ENCODE measurements at regions not wholly inside any gene's neighbourhood (a gene's known extent, or its start where the extent isn't known, plus 50 kb on each side); places are given as distances from the start of the nearest gene placed in this dataset.

DNA sequence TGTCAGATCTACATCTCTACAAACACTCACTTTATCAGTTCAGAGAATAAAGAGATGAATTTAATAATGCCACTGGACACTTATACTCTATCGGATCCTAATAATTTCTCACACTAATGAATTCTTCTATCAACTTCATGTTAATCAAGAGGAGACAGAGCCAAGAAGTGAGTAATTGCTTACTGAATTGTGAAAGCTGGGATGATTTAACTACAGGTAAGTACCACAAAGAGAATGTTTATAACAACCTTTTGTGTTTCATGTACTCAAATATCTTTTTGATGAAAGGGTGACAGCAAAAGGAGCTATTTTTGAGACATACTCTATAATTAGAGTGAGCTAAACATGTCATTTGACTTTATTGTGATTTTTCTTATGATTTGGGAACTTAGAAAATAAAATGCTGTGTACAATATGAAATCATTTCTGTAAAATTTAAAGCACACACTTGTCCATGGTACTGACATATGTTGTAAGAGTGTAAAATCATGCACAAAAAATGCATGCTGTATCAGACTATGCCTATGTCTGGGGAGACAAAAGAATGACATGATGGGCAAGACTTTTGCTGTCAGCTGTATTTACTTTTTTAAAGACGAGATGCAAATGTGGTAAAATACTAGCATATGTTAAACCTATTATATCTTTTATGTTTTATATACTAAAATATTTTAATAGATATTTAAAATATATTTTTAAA, 361.2 kb downstream of the CCER1 start:
- POLR2A ChIA-PET (ENCODE audit: low non-redundant PET), result no interaction called here
- CTCF ChIA-PET, result interaction anchor here (0.7 kb wide), 2 partner anchors 256 to 629 kb away, joined by 3 read pairs; no protein-coding TSS in a partner anchor
- DNase-seq (ENCODE audit: low spot score), result no peak
- H3K27ac ChIP-seq, result no peak overlapping the region
- TF ChIP-seq, protein P1, sequence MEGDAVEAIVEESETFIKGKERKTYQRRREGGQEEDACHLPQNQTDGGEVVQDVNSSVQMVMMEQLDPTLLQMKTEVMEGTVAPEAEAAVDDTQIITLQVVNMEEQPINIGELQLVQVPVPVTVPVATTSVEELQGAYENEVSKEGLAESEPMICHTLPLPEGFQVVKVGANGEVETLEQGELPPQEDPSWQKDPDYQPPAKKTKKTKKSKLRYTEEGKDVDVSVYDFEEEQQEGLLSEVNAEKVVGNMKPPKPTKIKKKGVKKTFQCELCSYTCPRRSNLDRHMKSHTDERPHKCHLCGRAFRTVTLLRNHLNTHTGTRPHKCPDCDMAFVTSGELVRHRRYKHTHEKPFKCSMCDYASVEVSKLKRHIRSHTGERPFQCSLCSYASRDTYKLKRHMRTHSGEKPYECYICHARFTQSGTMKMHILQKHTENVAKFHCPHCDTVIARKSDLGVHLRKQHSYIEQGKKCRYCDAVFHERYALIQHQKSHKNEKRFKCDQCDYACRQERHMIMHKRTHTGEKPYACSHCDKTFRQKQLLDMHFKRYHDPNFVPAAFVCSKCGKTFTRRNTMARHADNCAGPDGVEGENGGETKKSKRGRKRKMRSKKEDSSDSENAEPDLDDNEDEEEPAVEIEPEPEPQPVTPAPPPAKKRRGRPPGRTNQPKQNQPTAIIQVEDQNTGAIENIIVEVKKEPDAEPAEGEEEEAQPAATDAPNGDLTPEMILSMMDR (conservative IDR thresholded peaks at IDR 0.05; ENCODE audit: low read depth), result no peak

DNA sequence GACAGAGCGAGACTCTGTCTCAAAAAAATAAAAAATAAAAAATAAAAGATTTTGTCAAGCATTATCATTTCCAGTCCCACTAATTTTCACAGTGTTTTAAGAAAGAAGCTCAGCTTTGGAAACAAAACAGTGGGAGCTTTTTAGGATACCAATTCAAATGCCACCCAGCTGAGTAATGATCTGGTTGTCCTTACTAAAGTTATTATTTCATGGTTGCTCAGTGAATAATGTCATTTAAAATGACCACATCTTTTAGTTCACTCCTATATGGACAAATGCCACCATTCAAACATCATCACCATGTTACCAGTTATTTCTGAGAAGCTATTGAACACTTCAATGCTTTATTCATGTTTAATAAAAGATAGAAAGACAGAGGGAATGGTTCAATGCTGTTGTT, 365.0 kb downstream of the CCER1 start:
- POLR2A ChIA-PET (ENCODE audit: low non-redundant PET), result interaction anchor here (0.5 kb wide), 1 partner anchor 880 kb away, joined by 3 read pairs; no protein-coding TSS in a partner anchor

DNA sequence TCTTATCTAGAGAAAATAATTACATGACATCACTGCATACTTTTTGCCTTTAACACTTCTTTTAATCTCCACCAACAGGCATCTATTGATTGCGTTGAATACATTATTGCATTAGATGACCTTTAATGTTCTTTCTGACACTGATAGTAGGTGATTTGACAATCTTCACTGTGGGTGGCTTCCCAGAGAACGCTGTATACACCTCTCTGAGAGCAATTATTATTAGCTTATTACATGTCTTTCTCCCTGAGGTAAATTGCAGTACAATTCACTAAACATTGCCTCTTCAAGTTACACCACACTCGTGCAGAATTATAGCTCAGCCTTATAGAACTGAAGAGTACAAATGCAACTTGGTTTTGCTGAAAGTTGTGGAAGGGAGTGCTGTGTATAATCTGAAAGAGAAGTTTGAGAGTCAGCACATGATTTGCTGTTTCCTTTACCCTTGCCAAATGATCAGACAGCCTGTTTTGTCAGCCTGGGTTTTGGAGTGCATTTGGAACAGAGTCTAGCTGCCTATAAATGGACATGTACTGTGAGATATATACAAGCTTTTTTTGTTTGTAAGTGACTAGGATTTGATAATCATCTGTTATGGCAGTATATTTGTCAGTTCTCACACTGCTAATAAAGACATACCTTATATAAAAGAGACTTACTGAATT, 369.2 kb downstream of the CCER1 start:
- TF ChIP-seq, protein P1 (conservative IDR thresholded peaks at IDR 0.05; ENCODE audit: low read depth), result no peak
- POLR2A ChIA-PET (ENCODE audit: low non-redundant PET), result no interaction called here
- no peak for DNase-seq (ENCODE audit: low spot score)
- H3K27ac ChIP-seq, result no peak overlapping the region
- CTCF ChIA-PET, result interaction anchor here (1.0 kb wide), 1 partner anchor 11 kb away, joined by 6 read pairs; no protein-coding TSS in a partner anchor

More for the DNA sequence above, 365.0 kb downstream of the CCER1 start:
- H3K27ac ChIP-seq, result no peak overlapping the region
- CTCF ChIA-PET, result no interaction called here
- DNase-seq (ENCODE audit: low spot score), result no peak
- TF ChIP-seq, protein P1 (conservative IDR thresholded peaks at IDR 0.05; ENCODE audit: low read depth), result no peak

DNA sequence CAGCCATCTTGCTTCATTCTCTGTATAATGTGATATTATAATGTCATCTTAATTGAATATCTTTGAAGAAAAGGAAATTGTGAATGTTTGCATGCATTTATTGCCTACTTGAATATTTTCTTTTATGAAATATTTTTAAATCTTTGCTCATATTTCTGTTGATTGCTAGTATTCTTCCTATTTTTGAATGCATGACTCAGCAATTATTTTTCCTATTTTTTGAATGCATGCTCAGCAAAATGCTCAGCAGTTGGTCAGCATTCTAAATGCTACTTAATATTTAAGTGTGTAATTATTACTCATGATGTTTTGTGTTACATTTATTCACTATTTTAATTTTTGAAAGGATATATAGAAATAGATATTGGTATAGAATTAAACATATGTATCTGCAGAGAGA, 378.3 kb downstream of the CCER1 start:
- ChIA-PET POLR2A (ENCODE audit: low non-redundant PET) (no interaction called here), CTCF (interaction anchor here (0.6 kb wide), 1 partner anchor 175 kb away, joined by 6 read pairs; no protein-coding TSS in a partner anchor)
- TF ChIP-seq, protein P1 (conservative IDR thresholded peaks at IDR 0.05; ENCODE audit: low read depth), result no peak
- no peak overlapping the region for H3K27ac ChIP-seq
- DNase-seq (ENCODE audit: low spot score), result no peak

DNA sequence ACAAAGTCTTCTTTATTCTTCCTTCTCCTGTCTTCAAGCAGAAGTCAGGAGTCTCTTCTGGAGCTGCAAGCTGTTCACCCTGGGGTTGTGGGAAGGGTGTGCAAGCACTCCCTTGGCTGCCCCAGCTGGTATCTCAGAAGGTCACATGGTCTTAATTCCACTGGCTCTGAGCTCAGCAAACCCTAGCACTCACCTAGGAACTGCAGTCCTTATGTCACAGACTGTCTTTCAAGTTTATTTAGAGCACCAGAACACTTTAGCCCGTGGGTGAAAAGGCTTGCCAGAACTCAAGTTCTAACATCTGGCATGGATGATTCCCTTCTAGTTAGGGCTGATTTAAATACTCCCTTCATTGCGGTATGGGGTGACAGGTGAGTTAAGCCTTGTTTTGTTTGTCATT, 379.0 kb downstream of the CCER1 start:
- POLR2A ChIA-PET (ENCODE audit: low non-redundant PET), result no interaction called here
- CTCF ChIA-PET, result no interaction called here
- no peak for DNase-seq (ENCODE audit: low spot score)
- H3K27ac ChIP-seq, result no peak overlapping the region
- TF ChIP-seq, protein P1 (conservative IDR thresholded peaks at IDR 0.05; ENCODE audit: low read depth), result no peak

DNA sequence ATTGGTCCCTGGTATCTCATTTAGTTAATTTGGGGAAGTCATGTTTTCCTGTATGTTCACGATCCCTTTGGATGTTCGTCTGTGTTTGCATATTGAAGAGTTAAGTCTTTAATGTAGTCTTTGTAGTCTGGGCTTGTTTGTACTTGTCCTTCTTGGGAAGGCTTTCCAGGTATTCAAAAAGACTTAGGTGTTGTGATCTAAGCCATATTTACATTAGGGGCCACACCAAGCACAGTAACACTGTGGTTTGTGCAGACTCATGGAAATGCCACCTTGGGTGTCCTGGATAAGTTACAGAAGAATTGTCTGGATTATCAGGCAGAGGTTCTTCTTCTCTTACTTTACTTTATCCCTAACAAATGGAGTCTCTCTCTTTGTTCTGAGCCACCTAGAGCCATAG, 380.3 kb downstream of the CCER1 start:
- no peak overlapping the region for H3K27ac ChIP-seq
- no peak for DNase-seq (ENCODE audit: low spot score)
- TF ChIP-seq, protein P1 (conservative IDR thresholded peaks at IDR 0.05; ENCODE audit: low read depth), result no peak
- ChIA-PET CTCF (interaction anchor here (1.2 kb wide), 1 partner anchor 10 kb away, joined by 6 read pairs; no protein-coding TSS in a partner anchor), POLR2A (ENCODE audit: low non-redundant PET) (no interaction called here)
